GM12864 (cell line): ENCODE measurements at regions not wholly inside any gene's neighbourhood (a gene's known extent, or its start where the extent isn't known, plus 50 kb on each side); places are given as distances from the start of the nearest gene placed in this dataset.

Experiments used
- DNase-seq: peaks from one replicate; pipeline ENCODE4 v3.0.0-alpha.2; 2011; ENCODE audit warnings: low read depth
- H3K4me3 ChIP-seq: 2 replicates; pipeline ENCODE4 v1.5.1; 2011; ENCODE audit warnings: mild to moderate bottlenecking, low read depth, low read length, control low read depth
- TF ChIP-seq, protein P1 (sequence below): IDR thresholded peaks from 2 replicates; pipeline ENCODE4 v1.5.1; 2011; ENCODE audit warnings: low read depth, mild to moderate bottlenecking, moderate library complexity, low read length, control low read depth, inconsistent platforms; ENCODE audit errors: missing control alignments

GRCh38 chr3:6585360-6585759 is 275.6 kb upstream of the GRM7 start:
- TF ChIP-seq, protein P1, sequence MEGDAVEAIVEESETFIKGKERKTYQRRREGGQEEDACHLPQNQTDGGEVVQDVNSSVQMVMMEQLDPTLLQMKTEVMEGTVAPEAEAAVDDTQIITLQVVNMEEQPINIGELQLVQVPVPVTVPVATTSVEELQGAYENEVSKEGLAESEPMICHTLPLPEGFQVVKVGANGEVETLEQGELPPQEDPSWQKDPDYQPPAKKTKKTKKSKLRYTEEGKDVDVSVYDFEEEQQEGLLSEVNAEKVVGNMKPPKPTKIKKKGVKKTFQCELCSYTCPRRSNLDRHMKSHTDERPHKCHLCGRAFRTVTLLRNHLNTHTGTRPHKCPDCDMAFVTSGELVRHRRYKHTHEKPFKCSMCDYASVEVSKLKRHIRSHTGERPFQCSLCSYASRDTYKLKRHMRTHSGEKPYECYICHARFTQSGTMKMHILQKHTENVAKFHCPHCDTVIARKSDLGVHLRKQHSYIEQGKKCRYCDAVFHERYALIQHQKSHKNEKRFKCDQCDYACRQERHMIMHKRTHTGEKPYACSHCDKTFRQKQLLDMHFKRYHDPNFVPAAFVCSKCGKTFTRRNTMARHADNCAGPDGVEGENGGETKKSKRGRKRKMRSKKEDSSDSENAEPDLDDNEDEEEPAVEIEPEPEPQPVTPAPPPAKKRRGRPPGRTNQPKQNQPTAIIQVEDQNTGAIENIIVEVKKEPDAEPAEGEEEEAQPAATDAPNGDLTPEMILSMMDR = no peak
- H3K4me3 ChIP-seq = no peak overlapping the region
- DNase-seq = no peak

GRCh38 chr3:6600237-6600636 is 260.7 kb upstream of the GRM7 start:
- no peak for DNase-seq
- TF ChIP-seq, protein P1 = no peak
- no peak overlapping the region for H3K4me3 ChIP-seq

GRCh38 chr3:6601374-6601773 is 259.5 kb upstream of the GRM7 start:
- TF ChIP-seq, protein P1 = no peak
- DNase-seq = no peak
- no peak overlapping the region for H3K4me3 ChIP-seq

- TF ChIP-seq, protein P1 = no peak
- DNase-seq = no peak
- no peak overlapping the region for H3K4me3 ChIP-seq
Observed at GRCh38 chr3:6602329-6602728, 258.6 kb upstream of the GRM7 start.

GRCh38 chr3:6605227-6605626 is 255.7 kb upstream of the GRM7 start:
- no peak for DNase-seq
- no peak overlapping the region for H3K4me3 ChIP-seq
- TF ChIP-seq, protein P1 = no peak

- TF ChIP-seq, protein P1 = no peak
- no peak overlapping the region for H3K4me3 ChIP-seq
- no peak for DNase-seq
Observed at GRCh38 chr3:6608843-6609242, 252.1 kb upstream of the GRM7 start.

DNA sequence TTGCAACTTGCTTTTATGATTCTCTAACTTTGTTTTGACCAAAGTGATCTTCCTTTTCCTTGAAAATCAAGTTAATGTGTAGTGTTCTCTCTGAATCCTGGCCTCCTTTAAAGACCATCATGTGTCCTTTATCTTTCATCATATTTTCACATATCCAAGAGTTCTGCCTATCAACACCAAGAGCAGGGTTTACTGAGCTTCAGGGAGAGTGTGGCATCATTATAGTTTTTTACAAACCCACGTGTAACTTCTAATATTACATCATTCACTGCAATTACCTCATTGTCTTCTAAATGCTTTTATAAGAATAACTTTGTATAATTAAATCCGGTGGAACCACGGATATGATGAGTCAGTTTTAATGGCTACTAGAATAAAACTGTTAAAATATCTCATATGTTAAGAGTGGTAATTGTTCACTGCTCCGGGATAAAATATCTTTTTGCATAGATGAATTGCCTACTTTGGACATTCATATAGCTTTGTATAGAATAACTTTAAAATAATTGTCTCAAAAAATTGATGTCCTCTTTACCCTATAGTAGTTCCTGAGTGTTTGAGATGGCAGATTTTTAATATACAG is 248.8 kb upstream of the GRM7 start:
- DNase-seq = no peak
- TF ChIP-seq, protein P1 = no peak

More for the DNA sequence above, 248.8 kb upstream of the GRM7 start:
- no peak overlapping the region for H3K4me3 ChIP-seq
